ENCODE measurements at regions not wholly inside any gene's neighbourhood (a gene's known extent, or its start where the extent isn't known, plus 50 kb on each side); places are given as distances from the start of the nearest gene placed in this dataset.

GRCh38 chr7:10104292-10104691 lies 869.4 kb upstream of the PHF14 start:
- no peak for TF ChIP-seq CTCF (conservative IDR thresholded peaks at IDR 0.05; ENCODE audit: low read depth, low read length)
- no peak for DNase-seq (ENCODE audit: low read depth)
- H3K4me3 ChIP-seq (ENCODE audit: low read depth, low read length) = no peak overlapping the region

GRCh38 chr7:10106609-10107008 lies 867.1 kb upstream of the PHF14 start:
- no peak for DNase-seq (ENCODE audit: low read depth)
- H3K4me3 ChIP-seq (ENCODE audit: low read depth, low read length) = no peak overlapping the region
- TF ChIP-seq CTCF (conservative IDR thresholded peaks at IDR 0.05; ENCODE audit: low read depth, low read length) = no peak

- no peak overlapping the region for H3K4me3 ChIP-seq (ENCODE audit: low read depth, low read length)
- no peak for TF ChIP-seq CTCF (conservative IDR thresholded peaks at IDR 0.05; ENCODE audit: low read depth, low read length)
- no peak for DNase-seq (ENCODE audit: low read depth)
Observed at GRCh38 chr7:10116511-10116910, 857.2 kb upstream of the PHF14 start.

- no peak for TF ChIP-seq CTCF (conservative IDR thresholded peaks at IDR 0.05; ENCODE audit: low read depth, low read length)
- no peak overlapping the region for H3K4me3 ChIP-seq (ENCODE audit: low read depth, low read length)
- no peak for DNase-seq (ENCODE audit: low read depth)
Observed at GRCh38 chr7:10117815-10118214, 855.9 kb upstream of the PHF14 start.

- TF ChIP-seq CTCF (conservative IDR thresholded peaks at IDR 0.05; ENCODE audit: low read depth, low read length) = no peak
- H3K4me3 ChIP-seq (ENCODE audit: low read depth, low read length) = no peak overlapping the region
- no peak for DNase-seq (ENCODE audit: low read depth)
Observed at GRCh38 chr7:10120936-10121335, 852.7 kb upstream of the PHF14 start.

- no peak for TF ChIP-seq CTCF (conservative IDR thresholded peaks at IDR 0.05; ENCODE audit: low read depth, low read length)
- H3K4me3 ChIP-seq (ENCODE audit: low read depth, low read length) = no peak overlapping the region
- no peak for DNase-seq (ENCODE audit: low read depth)
Observed at GRCh38 chr7:10121631-10122030, 852.0 kb upstream of the PHF14 start.

GRCh38 chr7:10122551-10123100 lies 851.0 kb upstream of the PHF14 start:
- no peak for TF ChIP-seq CTCF (conservative IDR thresholded peaks at IDR 0.05; ENCODE audit: low read depth, low read length)
- no peak for DNase-seq (ENCODE audit: low read depth)

More at GRCh38 chr7:10122551-10123100, 851.0 kb upstream of the PHF14 start:
- no peak overlapping the region for H3K4me3 ChIP-seq (ENCODE audit: low read depth, low read length)

Measured in choroid plexus epithelial cell (primary cell).